D721Med (cell line): ENCODE measurements at regions not wholly inside any gene's neighbourhood (a gene's known extent, or its start where the extent isn't known, plus 50 kb on each side); places are given as distances from the start of the nearest gene placed in this dataset.

Experiments used
- DNase-seq: peaks from one replicate; pipeline ENCODE4 v3.0.0; 2011; ENCODE audit warnings: low spot score; ENCODE audit not compliant: insufficient read length
- FAIRE-seq: peaks from 2 replicates; lab custom pipeline; 2011; peaks lifted over from hg19 to GRCh38; lab: Jason Lieb, UNC
- TF ChIP-seq, protein P1 (sequence below): IDR thresholded peaks from 2 replicates; pipeline ENCODE4 v1.5.1; 2012; ENCODE audit warnings: mild to moderate bottlenecking, control low read depth; ENCODE audit not compliant: insufficient read depth; ENCODE audit errors: missing control alignments

DNA sequence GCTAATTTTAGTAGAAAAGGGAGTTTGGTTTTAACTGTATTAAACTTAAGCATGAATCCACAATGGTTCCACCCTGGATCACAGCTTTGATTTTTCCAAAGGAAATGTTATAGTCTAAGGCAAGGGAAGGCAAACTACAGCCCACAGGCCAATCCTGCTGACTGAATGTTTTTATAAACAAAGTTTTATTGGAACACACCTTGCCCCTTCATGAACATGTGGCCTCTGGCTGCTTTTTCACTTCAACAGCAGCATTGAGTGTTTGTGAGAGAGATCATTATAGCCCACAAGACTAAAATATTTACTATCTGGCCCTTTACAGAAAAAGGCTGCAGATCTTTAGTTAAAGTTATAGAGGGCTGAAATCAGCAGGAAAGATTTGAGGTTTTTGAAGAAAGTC lies 198.7 kb downstream of the IRS2 start:
- FAIRE-seq (no peak), DNase-seq (no peak)
- TF ChIP-seq, protein P1, sequence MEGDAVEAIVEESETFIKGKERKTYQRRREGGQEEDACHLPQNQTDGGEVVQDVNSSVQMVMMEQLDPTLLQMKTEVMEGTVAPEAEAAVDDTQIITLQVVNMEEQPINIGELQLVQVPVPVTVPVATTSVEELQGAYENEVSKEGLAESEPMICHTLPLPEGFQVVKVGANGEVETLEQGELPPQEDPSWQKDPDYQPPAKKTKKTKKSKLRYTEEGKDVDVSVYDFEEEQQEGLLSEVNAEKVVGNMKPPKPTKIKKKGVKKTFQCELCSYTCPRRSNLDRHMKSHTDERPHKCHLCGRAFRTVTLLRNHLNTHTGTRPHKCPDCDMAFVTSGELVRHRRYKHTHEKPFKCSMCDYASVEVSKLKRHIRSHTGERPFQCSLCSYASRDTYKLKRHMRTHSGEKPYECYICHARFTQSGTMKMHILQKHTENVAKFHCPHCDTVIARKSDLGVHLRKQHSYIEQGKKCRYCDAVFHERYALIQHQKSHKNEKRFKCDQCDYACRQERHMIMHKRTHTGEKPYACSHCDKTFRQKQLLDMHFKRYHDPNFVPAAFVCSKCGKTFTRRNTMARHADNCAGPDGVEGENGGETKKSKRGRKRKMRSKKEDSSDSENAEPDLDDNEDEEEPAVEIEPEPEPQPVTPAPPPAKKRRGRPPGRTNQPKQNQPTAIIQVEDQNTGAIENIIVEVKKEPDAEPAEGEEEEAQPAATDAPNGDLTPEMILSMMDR: no peak

DNA sequence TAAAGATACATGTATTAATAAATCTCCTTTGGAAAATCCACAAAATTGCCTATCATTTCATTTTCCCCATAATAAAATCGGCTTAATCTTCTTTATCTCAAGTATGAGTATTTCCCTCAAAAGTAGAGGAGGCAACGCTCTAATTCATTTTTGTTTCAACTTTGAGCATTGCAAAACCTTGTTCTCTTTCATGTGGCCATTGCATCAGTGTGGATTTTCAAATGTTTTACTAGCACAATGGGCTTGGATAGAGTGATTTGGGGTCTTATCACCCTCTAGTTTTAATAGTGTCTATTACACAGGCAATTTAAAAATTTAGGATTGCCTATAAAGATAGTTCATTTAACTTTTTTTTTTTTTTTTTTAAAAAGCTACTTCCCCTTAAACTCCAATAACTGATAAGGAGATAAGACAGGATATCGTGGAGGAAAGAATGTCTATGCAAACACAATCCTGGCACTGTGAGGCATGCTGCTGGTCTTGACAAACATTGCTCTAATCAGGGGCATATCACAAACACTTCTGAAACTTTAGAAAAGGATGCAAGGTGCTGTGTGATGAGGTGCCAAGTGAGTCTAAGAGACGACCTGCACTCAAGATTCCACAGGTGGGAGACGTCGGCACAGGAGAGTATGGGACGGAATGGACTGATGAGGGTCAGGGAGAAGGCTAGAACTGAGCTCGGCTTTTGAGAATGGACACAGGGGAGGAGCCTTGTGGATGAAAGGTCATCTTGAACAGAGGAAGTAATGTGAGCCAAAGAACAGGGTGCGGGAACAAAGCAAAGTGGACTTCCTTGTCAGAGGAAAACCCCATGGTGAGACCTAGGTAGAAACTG lies 199.7 kb downstream of the IRS2 start:
- no peak for FAIRE-seq
- TF ChIP-seq, protein P1: no peak
- no peak for DNase-seq

DNA sequence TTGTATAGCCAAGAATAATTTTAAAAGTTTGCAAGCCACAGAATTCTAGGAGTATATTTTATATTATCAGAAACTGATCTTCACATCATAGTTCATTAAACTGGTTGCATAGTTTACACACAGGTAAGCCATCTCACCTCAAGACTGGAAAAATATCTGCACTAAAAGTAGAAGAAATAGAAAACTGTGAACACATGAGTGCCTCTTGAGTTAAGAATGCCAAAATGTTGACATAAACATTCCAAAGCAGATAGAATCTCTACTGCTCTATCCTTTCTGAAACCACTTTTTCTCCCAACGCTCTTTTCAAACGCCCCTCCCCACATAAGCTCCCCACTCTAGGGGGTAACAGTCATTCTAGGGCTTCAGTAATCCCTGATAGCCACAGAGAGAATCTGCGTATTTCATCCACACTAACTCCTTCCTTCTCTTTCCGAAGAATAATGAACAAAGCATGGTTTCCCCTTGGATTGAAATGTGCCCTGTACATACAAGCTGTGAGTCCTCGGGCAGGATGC lies 201.5 kb downstream of the IRS2 start:
- FAIRE-seq (no peak), DNase-seq (no peak)
- TF ChIP-seq, protein P1: no peak

DNA sequence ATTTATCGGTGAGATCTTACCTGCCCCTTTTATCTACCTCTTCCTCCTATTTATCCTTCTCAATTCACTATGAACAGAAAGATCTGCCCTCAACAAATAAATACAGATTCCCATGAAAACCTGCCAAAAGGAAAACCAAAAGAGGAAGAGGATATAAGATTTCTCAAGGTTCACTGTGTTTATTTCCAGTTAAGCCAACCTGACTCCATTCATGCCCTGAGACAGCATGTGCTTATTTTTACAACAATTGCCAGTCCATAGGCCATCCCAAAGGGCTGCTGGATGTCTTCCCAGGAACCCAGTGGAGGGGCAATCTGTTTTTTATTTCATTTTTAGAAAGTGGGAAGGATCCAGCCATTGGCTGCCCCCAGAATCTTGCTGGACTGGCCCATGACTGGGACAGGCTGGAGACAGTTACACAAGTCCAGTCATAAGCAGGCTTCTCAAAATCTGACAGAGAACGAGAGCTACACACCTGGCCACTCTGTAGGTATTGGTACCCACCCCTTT lies 209.1 kb downstream of the IRS2 start:
- FAIRE-seq (no peak), DNase-seq (no peak)
- TF ChIP-seq, protein P1: no peak

DNA sequence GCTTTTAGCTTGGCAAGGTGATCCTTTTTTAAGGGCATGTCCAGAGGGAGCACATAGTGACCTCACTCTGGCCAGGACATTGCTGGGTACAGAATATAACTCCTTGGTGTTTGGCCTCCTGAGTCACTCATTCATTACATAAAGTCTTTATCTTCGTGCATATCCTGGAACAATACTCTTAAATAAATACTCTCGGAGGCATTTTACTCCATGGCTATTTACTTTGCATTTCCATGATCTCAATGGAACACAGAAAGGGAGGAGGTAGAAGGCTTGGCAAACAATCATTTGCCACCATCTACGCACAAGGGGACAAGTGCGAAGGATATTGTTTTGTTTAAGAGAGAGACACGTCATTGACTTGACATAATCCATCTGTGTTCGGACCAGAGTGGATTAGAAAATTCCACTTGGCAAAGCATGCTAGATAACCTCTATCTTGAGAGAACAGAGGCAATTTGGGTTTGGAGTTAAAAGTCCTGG lies 210.0 kb downstream of the IRS2 start:
- DNase-seq (no peak), FAIRE-seq (no peak)
- TF ChIP-seq, protein P1: no peak

DNA sequence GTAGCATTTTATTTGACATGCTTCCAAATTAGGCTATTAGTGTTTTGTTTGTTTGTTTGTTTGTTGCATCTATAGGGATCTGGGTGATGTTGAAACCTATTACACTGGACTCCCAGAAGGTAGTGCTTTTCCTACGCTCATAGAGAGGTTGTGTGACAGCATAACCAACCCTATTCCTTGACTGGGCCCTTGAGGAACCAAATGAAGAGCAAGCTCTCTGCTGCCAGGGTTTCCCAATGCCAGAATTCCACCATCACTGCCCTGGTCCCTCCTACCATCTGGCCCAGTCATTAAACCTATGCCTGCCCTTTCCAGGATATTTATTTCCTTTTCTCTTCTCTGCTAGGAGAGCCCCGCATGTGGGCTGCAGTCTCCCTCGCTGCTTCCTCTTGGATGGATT lies 210.6 kb downstream of the IRS2 start:
- TF ChIP-seq, protein P1: no peak
- DNase-seq: no peak
- FAIRE-seq: no peak

DNA sequence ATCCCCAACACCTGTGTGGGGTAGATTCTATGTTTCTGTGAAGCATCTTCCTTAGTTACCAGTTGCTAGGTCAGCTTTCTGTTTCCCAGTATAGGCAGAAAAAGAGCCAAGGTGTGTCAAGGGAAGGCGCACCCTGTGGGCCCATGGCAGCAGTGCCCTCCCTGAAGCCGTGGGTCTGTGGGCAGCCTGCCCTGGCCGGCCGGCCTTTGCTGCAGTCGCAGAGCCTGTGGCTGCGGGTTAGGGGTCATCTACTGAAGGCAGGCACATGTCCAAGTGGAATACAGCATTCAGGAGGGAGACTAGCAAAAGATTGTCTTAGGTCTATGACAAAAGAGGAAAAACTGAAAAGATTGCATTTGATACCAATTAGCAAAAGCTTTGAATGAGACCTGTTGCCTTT lies 214.0 kb downstream of the IRS2 start:
- TF ChIP-seq, protein P1: no peak
- no peak for DNase-seq
- FAIRE-seq: no peak
